K562 (cell line): ENCODE measurements at regions not wholly inside any gene's neighbourhood (a gene's known extent, or its start where the extent isn't known, plus 50 kb on each side); places are given as distances from the start of the nearest gene placed in this dataset.

Experiments
- ATAC-seq: fragments of 200-7000 bp; cut with Tn5 transposase; 3 replicates; pipeline ENCODE4 v1.9.1; 2020; ENCODE audit warnings: moderate library complexity
- BruUV-seq: library from RNA; stranded (reverse); fragments of 400-500 nt; replicated peaks from 2 replicates; lab custom pipeline; 2021; lab: Mats Ljungman, UMichigan
- CTCF ChIA-PET: fragments of 300-600 bp; formaldehyde crosslinking; extraction: SDS; loops from one replicate; lab custom pipeline; 2021; ENCODE audit warnings: low intra/inter-chr PET ratio; lab: Yijun Ruan, JAX
- POLR2A ChIA-PET: fragments of 300-600, 350-650 bp; sonication (Branson Sonifier 250); formaldehyde crosslinking; extraction: SDS; loops from one replicate; lab custom pipeline; 2021; ENCODE audit warnings: antibody characterized with exemption, inconsistent platforms; lab: Yijun Ruan, JAX
- DNase-seq, 4 experiments: peaks; one replicate each; pipeline versions ENCODE4 v3.0.0 to v3.0.0-alpha.2; 2011 to 2018; ENCODE audit warnings: low spot score in 3 of 4, mixed read lengths in 3 of 4; ENCODE audit errors: extremely low read depth in 1 of 4
- FAIRE-seq: peaks from 2 replicates; lab custom pipeline; 2011; peaks lifted over from hg19 to GRCh38; lab: Jason Lieb, UNC
- H2AFZ ChIP-seq: 2 replicates; pipeline ENCODE4 v1.6.0; 2011; ENCODE audit warnings: low read depth, low read length, control low read depth, inconsistent platforms
- H3K27ac ChIP-seq: fragments of 200-600 bp; 3 replicates; pipeline ENCODE4 v1.8.0; 2011; ENCODE audit warnings: low read depth, mild to moderate bottlenecking, control low read depth, inconsistent platforms, low read length, moderate library complexity, mixed read lengths; ENCODE audit errors: extremely low read depth
- H3K27me3 ChIP-seq, 2 experiments: fragments of 300-600 bp in 1 of 2; 2 replicates in 1 of 2; 3 replicates in 1 of 2; pipeline versions ENCODE4 v1.6.0 to v1.8.0; 2011; ENCODE audit warnings: inconsistent platforms in 2 of 2, low read length in 2 of 2, mild to moderate bottlenecking in 1 of 2, mixed read lengths in 1 of 2, moderate library complexity in 1 of 2; ENCODE audit not compliant: control insufficient read depth in 2 of 2, insufficient read depth in 2 of 2
- H3K36me3 ChIP-seq: fragments of 300-600 bp; 3 replicates; pipeline ENCODE4 v1.8.0; 2011; ENCODE audit warnings: mild to moderate bottlenecking, low read length, inconsistent platforms; ENCODE audit not compliant: control insufficient read depth, insufficient read depth
- H3K4me1 ChIP-seq, 2 experiments: fragments of 200-600 bp in 1 of 2; replicated peaks in 1 of 2; 2 replicates in 1 of 2; 3 replicates in 1 of 2; pipeline versions ENCODE4 v1.5.1 to v1.8.0; 2011; ENCODE audit warnings: inconsistent platforms in 2 of 2, low read length in 2 of 2, mild to moderate bottlenecking in 1 of 2, mixed read lengths in 1 of 2, moderate library complexity in 1 of 2; ENCODE audit not compliant: control insufficient read depth in 2 of 2, insufficient read depth in 2 of 2
- H3K4me2 ChIP-seq: 2 replicates; pipeline ENCODE4 v1.6.1; 2011; ENCODE audit warnings: low read length, control low read depth, inconsistent platforms, mixed read lengths; ENCODE audit not compliant: insufficient read depth
- H3K4me3 ChIP-seq: fragments of 200-600 bp; sonication (generic), shearing (Covaris generic); 2 replicates; pipeline ENCODE4 v1.5.1; 2016; ENCODE audit warnings: control low read depth, inconsistent platforms
- H3K79me2 ChIP-seq: fragments of 200-600 bp; 3 replicates; pipeline ENCODE4 v1.8.0; 2011; ENCODE audit warnings: low read length, inconsistent platforms; ENCODE audit not compliant: control insufficient read depth, insufficient read depth
- H3K9ac ChIP-seq, 2 experiments: 2 replicates each; pipeline versions ENCODE4 v1.6.0 to v1.6.1; 2011; ENCODE audit warnings: low read depth in 2 of 2, low read length in 2 of 2, control low read depth in 1 of 2, inconsistent platforms in 1 of 2, mild to moderate bottlenecking in 1 of 2, mixed read lengths in 1 of 2; ENCODE audit not compliant: insufficient read depth in 1 of 2
- H3K9me1 ChIP-seq: one replicate; pipeline ENCODE4 v1.6.0; 2011; ENCODE audit warnings: inconsistent platforms, mild to moderate bottlenecking, low read length, moderate library complexity; ENCODE audit not compliant: control insufficient read depth, insufficient read depth
- H3K9me3 ChIP-seq: replicated peaks from 2 replicates; pipeline ENCODE4 v1.5.1; 2011; ENCODE audit warnings: low read depth, low read length, inconsistent platforms; ENCODE audit not compliant: control insufficient read depth, insufficient read depth
- H4K20me1 ChIP-seq: replicated peaks from 2 replicates; pipeline ENCODE4 v1.6.1; 2011; ENCODE audit warnings: low read length, inconsistent platforms, mixed read lengths; ENCODE audit not compliant: control insufficient read depth, insufficient read depth
- ATF2 ChIP-seq: sonication (generic); formaldehyde crosslinking; IDR thresholded peaks from 2 replicates; pipeline ENCODE4 v1.8.1; 2022; ENCODE audit warnings: missing genetic modification reagents
- CBX5 ChIP-seq: IDR thresholded peaks from 2 replicates; pipeline ENCODE4 v1.6.1; 2014; ENCODE audit warnings: low read depth, borderline replicate concordance
- GTF3C2 ChIP-seq: IDR thresholded peaks from 3 replicates; pipeline ENCODE4 v1.6.1; 2011; ENCODE audit warnings: borderline replicate concordance, mild to moderate bottlenecking, moderate library complexity; ENCODE audit not compliant: insufficient read length; ENCODE audit errors: extremely low read depth
- MAFG ChIP-seq: fragments of 450-650 bp; conservative IDR thresholded peaks from 2 replicates; pipeline ENCODE4 v1.6.1; 2016; ENCODE audit warnings: missing genetic modification characterization, missing compliant biosample characterization
- MLLT1 ChIP-seq, 2 experiments: fragments of 450-650 bp; IDR thresholded peaks; 2 replicates each; pipeline ENCODE4 v1.6.1; 2016
- MTA2 ChIP-seq: fragments of 450-650 bp; IDR thresholded peaks from 2 replicates; pipeline ENCODE4 v1.6.1; 2016; ENCODE audit warnings: low read depth
- MXD1 ChIP-seq: fragments of 250-450 bp; sonication (Bioruptor Pico); IDR thresholded peaks from 2 replicates; pipeline ENCODE4 v1.8.0; 2021; ENCODE audit warnings: borderline replicate concordance, mild to moderate bottlenecking, moderate library complexity; ENCODE audit not compliant: poor library complexity, severe bottlenecking
- NCOA1 ChIP-seq: fragments of 450-650 bp; IDR thresholded peaks from 2 replicates; pipeline ENCODE4 v1.6.1; 2016; ENCODE audit warnings: low read depth
- POLR2AphosphoS2 ChIP-seq: IDR thresholded peaks from 2 replicates; pipeline ENCODE4 v1.6.1; 2012; ENCODE audit warnings: low read length, improper control_type of control experiment
- THRA ChIP-seq: fragments of 450-650 bp; IDR thresholded peaks from 2 replicates; pipeline ENCODE4 v1.6.1; 2017; ENCODE audit warnings: mild to moderate bottlenecking, moderate library complexity
- ZNF23 ChIP-seq: fragments of 250-450 bp; sonication (Bioruptor Pico); IDR thresholded peaks from 2 replicates; pipeline ENCODE4 v1.4.0; 2020; ENCODE audit warnings: mild to moderate bottlenecking
- ZNF561 ChIP-seq: fragments of 450-650 bp; formaldehyde crosslinking; conservative IDR thresholded peaks from 2 replicates; pipeline ENCODE4 v1.4.0; 2020; ENCODE audit warnings: mild to moderate bottlenecking, moderate library complexity
- WGBS: fragments of 100-300 bp; shearing (Covaris generic); methylation state at CpG from one replicate; pipeline ENCODE4 v1.1.6; 2016; ENCODE audit warnings: low coverage, mixed read lengths; ENCODE audit not compliant: insufficient coverage; ENCODE audit errors: missing lambda C conversion rate; 5-methylcytosine and 5-hydroxymethylcytosine counted together
- in situ Hi-C: fragments of 300-500 bp; cut with MboI; formaldehyde crosslinking; loops from 4 replicates; pipeline ENCODE4 v1.15.0; 2018; ENCODE audit warnings: inconsistent platforms, mixed read lengths
- intact Hi-C: fragments of 100-400 bp; cut with micrococcal nuclease; formaldehyde crosslinking; loops from 2 replicates; pipeline ENCODE4 v1.14.2; 2022

GRCh38 chrX:94065091-94065490 lies 391.1 kb downstream of the FAM133A start:
- CTCF ChIA-PET, result no interaction called here
- WGBS, result 0% methylated on average over 5 of the region's 7 CpGs
- no peaks in the 10 kb centered on the region for H3K9me1 ChIP-seq
- no peak for FAIRE-seq
- no peaks in the 10 kb centered on the region for H4K20me1 ChIP-seq
- no peaks in the 10 kb centered on the region for H3K9me3 ChIP-seq
- no peaks in the 10 kb centered on the region for H3K79me2 ChIP-seq
- no peak overlapping the region for H3K4me2 ChIP-seq
- TF ChIP-seq ZNF561 (CRISPR knock-in tag) (no peak), ATF2 (CRISPR knock-in tag) (no peak), MAFG (no peak), NCOA1 (no peak), THRA (no peak), MXD1 (CRISPR knock-in tag) (no peak), GTF3C2 (no peak), ZNF23 (CRISPR knock-in tag) (no peak), MTA2 (no peak), MLLT1 (IDR thresholded peaks at IDR 0.05) (no peak), POLR2AphosphoS2 (no peak), CBX5 (no peak)
- TF ChIP-seq, all 486 proteins: peak for 0
- ATAC-seq, result no peak
- no peak for DNase-seq
- Histone ChIP-seq H3K27ac (no peak overlapping the region), H3K4me3 (no peak overlapping the region), H3K9ac (no peak overlapping the region), H3K27me3 (no peaks in the 10 kb centered on the region), H2AFZ (no peak overlapping the region), H3K36me3 (no peaks in the 10 kb centered on the region), H3K4me1 (no peaks in the 10 kb centered on the region)
- BruUV-seq, result no TSS peak
- intact Hi-C loops, result no loop called here
- POLR2A ChIA-PET, result no interaction called here
- in situ Hi-C loops, result no loop called here
